LNCaP clone FGC (cell line): ENCODE measurements at regions not wholly inside any gene's neighbourhood (a gene's known extent, or its start where the extent isn't known, plus 50 kb on each side); places are given as distances from the start of the nearest gene placed in this dataset.

ENCODE experiments used
- DNase-seq: peaks from one replicate; pipeline ENCODE4 v3.0.0-alpha.2; 2011; ENCODE audit warnings: low read depth
- H3K4me3 ChIP-seq: 2 replicates; pipeline ENCODE4 v1.5.1; 2011; ENCODE audit warnings: mild to moderate bottlenecking, low read depth, low read length, control low read depth
- TF ChIP-seq, protein P1 (sequence below): IDR thresholded peaks from 2 replicates; pipeline ENCODE4 v1.5.1; 2012; ENCODE audit warnings: mild to moderate bottlenecking; ENCODE audit not compliant: control insufficient read depth, insufficient read depth; ENCODE audit errors: extremely low read depth

DNA sequence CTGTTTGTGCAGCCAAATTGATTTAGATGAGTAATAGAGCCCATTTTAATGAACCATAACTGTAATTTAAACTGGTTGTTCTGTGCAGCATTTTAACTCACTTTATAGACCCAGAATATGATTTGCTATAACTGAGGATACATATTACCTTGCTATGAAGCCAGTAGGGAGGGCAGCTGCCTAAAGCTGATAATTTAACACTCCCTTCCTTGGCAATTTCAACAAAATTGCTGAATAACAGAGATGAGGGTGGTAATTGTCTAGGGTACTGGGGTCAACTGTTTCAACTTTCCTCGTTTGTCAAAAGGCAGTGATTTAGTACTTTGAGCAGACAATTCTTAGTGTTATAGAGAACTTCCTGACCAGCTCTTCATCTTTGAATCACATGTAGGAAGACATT is 304.9 kb upstream of the POU1F1 start:
- no peak overlapping the region for H3K4me3 ChIP-seq
- TF ChIP-seq, protein P1, sequence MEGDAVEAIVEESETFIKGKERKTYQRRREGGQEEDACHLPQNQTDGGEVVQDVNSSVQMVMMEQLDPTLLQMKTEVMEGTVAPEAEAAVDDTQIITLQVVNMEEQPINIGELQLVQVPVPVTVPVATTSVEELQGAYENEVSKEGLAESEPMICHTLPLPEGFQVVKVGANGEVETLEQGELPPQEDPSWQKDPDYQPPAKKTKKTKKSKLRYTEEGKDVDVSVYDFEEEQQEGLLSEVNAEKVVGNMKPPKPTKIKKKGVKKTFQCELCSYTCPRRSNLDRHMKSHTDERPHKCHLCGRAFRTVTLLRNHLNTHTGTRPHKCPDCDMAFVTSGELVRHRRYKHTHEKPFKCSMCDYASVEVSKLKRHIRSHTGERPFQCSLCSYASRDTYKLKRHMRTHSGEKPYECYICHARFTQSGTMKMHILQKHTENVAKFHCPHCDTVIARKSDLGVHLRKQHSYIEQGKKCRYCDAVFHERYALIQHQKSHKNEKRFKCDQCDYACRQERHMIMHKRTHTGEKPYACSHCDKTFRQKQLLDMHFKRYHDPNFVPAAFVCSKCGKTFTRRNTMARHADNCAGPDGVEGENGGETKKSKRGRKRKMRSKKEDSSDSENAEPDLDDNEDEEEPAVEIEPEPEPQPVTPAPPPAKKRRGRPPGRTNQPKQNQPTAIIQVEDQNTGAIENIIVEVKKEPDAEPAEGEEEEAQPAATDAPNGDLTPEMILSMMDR = no peak
- DNase-seq = no peak

DNA sequence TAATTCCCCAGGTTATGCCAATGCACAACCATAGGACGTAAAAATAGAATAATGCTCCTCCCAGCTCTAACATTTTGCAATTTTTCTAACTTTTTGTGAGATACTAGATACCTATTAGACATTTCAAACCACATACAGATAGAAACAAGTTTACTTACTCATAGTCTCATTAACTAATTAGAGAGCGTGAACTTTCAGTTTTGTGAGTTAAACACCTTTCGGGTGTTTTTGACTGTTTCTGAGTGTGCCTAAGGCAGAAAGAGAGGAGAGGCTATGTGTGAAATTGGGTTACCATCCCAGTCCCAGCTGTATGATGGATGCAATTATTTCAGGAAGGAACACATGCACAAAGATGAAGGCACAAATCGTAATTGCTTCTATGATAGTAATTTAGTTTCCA is 300.4 kb upstream of the POU1F1 start:
- TF ChIP-seq, protein P1 = no peak
- no peak for DNase-seq
- H3K4me3 ChIP-seq = no peak overlapping the region

DNA sequence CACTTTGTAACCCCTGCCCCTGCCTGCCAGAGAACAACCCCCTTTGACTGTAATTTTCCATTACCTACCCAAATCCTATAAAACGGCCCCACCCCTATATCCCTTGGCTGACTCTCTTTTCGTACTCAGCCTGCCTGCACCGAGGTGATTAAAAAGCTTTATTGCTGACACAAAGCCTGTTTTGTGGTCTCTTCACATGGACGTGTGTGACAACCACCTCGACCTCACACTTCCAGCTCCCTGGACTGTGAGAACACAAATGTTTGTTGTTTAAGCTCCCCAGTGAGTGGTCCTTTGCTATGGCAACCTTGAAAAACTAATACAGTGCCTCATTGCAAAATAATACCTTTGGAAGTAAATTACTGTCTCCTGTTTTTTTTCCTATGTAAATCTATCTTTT is 299.2 kb upstream of the POU1F1 start:
- no peak overlapping the region for H3K4me3 ChIP-seq
- TF ChIP-seq, protein P1 = no peak
- no peak for DNase-seq

DNA sequence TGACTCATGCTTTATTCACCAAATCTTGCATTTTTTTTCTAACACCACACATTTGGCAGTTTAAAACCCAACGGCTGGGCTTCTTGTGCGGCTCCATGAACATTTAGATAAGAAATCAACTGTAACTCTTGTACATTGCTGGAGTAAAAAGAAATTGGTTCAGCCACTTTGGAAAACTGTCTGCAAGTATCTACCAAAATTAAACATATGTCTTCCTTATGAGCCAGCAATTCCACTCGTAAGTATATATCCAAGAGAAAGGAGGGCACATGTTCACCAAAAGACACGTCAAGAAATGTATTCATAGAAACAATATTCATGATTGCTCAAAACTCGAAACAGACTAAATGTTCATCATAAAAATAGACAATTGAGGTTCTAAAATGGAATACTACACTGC is 291.9 kb upstream of the POU1F1 start:
- TF ChIP-seq, protein P1 = no peak
- no peak for DNase-seq
- H3K4me3 ChIP-seq = no peak overlapping the region

DNA sequence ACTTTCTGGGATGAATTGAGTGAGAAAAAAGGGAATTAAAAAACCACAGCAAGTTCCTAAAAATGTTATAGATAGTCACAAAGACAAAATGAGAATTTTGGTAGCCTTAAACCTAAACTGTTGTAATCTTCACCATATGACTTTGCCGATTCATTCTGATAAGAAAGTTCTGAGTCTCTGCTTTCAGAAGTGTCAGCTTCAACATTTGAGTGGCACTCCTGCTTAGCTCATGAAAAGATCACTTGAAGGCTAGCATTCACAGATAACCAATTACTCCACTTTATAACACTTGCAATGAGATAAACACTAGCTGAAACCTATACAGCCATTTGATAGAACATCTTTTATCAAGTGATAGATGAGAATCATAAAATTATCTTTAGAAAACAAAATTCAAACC is 288.1 kb upstream of the POU1F1 start:
- TF ChIP-seq, protein P1 = no peak
- DNase-seq = no peak
- H3K4me3 ChIP-seq = no peak overlapping the region

DNA sequence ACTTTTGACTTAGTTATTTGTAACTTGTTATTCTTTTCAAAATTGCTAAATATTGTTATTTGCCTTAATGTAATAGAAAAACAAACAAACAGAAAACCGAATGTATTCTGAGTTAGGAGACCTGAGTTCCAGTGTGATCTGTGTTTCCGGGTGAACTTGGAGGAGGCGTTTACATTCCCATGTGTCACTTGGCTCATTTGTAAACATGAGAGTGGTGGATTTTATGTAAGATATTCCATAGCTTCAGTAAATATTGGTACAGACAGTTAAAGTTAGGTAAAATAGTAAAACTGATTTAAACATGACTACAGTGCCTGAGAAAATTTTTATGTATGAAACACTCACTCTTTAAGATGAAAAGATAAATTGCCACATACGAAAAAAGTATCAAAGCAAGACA is 287.3 kb upstream of the POU1F1 start:
- H3K4me3 ChIP-seq = no peak overlapping the region
- TF ChIP-seq, protein P1 = no peak
- peak; percentile 44 for DNase-seq

DNA sequence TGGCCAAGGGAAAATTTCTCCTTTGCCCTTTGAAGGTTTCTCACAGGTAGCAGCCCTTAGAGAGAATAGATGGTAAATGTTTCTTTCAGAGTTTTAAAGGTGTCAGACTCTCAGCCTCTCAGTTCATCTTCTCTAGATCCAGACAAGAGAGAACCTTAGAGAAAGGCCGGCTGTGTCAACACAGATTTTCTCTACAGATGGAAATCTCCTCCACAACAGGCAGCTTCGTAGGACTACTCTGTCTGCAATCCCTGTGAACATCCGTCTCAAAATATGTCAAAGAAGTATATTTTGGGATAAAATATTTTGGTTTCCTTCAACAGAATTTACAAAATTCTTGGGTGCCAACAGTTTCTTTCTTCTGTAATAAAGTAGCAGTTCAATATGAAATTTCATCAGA is 282.1 kb upstream of the POU1F1 start:
- TF ChIP-seq, protein P1 = no peak
- no peak for DNase-seq
- H3K4me3 ChIP-seq = no peak overlapping the region
